HEK293 (cell line): ENCODE measurements at regions not wholly inside any gene's neighbourhood (a gene's known extent, or its start where the extent isn't known, plus 50 kb on each side); places are given as distances from the start of the nearest gene placed in this dataset.

ENCODE experiments used
- CTCF ChIP-seq: fragments of 450-650 bp; formaldehyde crosslinking; IDR thresholded peaks from 2 replicates; pipeline ENCODE4 v1.5.1; 2016; ENCODE audit warnings: missing biosample characterization, missing genetic modification characterization
- YY1 ChIP-seq: fragments of 450-650 bp; formaldehyde crosslinking; IDR thresholded peaks from 2 replicates; pipeline ENCODE4 v1.5.1; 2018; ENCODE audit warnings: missing biosample characterization, missing genetic modification characterization
- ZFP41 ChIP-seq: fragments of 450-650 bp; formaldehyde crosslinking; IDR thresholded peaks from 2 replicates; pipeline ENCODE4 v1.5.1; 2016; ENCODE audit warnings: missing biosample characterization, missing genetic modification characterization, borderline replicate concordance
- ZNF292 ChIP-seq: fragments of 450-650 bp; formaldehyde crosslinking; IDR thresholded peaks from 2 replicates; pipeline ENCODE4 v1.5.1; 2016; ENCODE audit warnings: low read depth, missing biosample characterization, missing genetic modification characterization, borderline replicate concordance
- ZNF677 ChIP-seq: fragments of 450-650 bp; IDR thresholded peaks from 2 replicates; pipeline ENCODE4 v1.5.0; 2018; ENCODE audit warnings: missing biosample characterization, mild to moderate bottlenecking, missing genetic modification characterization, moderate library complexity

DNA sequence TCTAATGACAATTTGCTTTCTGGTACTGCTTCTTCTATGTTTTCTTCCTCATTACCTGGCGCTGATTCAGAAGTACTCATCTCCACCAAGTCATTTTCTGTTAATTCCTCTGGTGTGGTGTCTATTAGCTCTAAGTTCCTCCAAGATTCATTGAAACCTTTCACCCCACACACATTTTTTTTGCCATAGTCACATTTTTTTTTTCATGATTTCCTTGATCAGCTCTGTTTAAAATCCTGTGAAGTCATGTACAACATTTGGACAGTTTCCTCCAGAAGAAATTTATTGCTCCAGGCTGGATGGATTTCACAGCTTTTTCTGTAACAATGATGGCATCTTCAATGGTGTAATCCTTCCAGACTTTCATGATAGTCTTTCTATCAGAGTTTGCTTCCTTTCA lies 243.2 kb upstream of the VEPH1 start:
- TF ChIP-seq ZNF292 (tag by site-specific recombination) (no peak), CTCF (tag by site-specific recombination) (no peak), ZFP41 (no peak), ZNF677 (tag by site-specific recombination) (no peak), YY1 (tag by site-specific recombination) (no peak)
